UCSD-AML1 (cell line): ENCODE measurements at regions not wholly inside any gene's neighbourhood (a gene's known extent, or its start where the extent isn't known, plus 50 kb on each side); places are given as distances from the start of the nearest gene placed in this dataset.

ENCODE experiments used
- DNase-seq: peaks from one replicate; lab custom pipeline; 2025; ENCODE audit not compliant: unreplicated experiment; lab: John Stamatoyannopoulos, UW

DNA sequence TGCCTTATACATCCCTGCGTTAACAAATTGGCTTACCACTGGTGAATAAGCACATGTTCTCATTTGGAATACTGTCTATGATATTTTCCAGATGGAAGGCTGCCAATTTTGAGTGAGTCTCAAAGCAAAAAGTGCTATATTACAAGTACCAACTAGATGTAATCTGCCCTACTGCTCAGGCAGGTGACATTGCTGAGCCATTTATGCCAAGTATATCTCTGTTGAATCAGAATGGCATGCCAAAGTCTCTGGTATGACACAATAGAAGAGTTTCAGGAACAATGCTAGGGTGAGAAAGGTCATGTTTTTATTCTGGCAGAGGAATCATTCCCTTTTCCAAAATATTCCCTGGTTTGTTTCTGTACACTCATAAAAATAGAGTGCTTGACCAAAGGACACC lies 356.5 kb downstream of the CDH9 start:
- DNase-seq, result no peak

GRCh38 chr5:26674846-26675245 lies 363.5 kb downstream of the CDH9 start:
- no peak for DNase-seq

DNA sequence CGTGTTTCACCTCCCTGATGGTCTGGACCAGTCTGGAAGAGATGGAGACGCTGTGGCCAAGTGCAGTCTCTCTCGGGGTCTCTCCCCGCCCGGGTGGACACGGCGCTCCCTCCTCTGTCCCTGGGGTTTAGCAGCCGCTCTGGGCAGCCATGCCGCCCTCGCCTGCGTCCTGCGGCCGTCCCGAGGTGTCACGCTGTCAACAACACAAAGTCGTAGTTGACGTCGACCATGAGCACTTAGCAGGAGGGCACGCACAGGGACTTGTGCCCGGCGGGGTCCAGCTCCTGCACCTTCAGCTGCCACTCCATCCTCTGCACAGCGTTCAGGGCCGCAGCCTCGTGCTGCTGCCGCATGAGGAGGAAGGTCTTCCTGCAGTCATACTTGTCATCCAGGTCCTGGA lies 368.9 kb downstream of the CDH9 start:
- peak; percentile 3 for DNase-seq

GRCh38 chr5:26669031-26669430 lies 369.4 kb downstream of the CDH9 start:
- no peak for DNase-seq

DNA sequence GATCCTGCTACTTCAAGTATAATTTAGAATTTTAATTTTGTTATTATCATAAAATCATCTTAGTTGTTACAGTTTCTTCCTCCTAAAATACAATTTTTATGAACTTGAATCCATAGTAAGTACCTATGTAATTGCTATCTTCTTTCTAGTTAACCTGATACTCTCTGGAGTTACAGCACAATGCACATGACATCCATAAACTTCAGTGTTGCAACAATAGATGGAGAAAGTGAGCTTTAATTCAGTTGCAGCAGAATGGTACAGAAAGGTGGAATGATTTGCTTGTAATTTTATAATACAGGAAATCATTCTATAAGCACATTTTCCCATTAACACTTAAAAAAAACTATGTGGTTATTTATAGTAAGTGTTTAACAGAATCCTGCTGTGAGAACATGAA lies 372.0 kb downstream of the CDH9 start:
- DNase-seq, result no peak

- no peak for DNase-seq
These were observed 374.9 kb downstream of the CDH9 start for GRCh38 chr5:26663500-26663899.

GRCh38 chr5:26662806-26663360 lies 375.5 kb downstream of the CDH9 start:
- no peak for DNase-seq

GRCh38 chr5:26660116-26660515 lies 378.3 kb downstream of the CDH9 start:
- no peak for DNase-seq

GRCh38 chr5:26649000-26649399 lies 389.4 kb downstream of the CDH9 start:
- no peak for DNase-seq

DNA sequence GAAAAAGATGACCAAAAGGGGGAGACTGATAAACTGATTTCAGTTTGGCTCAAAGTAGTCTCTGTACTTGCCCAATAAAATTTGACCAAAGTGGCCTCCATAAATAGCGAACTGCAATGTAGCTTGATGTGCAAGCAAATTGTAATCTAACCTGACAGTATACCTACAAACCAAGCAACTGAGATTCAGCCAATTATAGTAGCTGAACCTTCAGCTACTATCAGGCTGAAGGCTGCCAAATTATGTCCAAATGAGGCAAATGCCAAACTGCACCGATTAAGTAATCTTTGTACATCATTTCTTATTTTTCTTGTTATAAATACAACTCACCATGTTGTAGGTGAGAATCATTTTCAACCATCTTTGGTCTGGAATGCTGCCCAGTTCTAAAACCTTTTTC lies 390.6 kb downstream of the CDH9 start:
- no peak for DNase-seq

GRCh38 chr5:26645659-26646058 lies 392.7 kb downstream of the CDH9 start:
- DNase-seq, result no peak

- no peak for DNase-seq
These were observed 396.9 kb downstream of the CDH9 start for GRCh38 chr5:26641492-26641891.

DNA sequence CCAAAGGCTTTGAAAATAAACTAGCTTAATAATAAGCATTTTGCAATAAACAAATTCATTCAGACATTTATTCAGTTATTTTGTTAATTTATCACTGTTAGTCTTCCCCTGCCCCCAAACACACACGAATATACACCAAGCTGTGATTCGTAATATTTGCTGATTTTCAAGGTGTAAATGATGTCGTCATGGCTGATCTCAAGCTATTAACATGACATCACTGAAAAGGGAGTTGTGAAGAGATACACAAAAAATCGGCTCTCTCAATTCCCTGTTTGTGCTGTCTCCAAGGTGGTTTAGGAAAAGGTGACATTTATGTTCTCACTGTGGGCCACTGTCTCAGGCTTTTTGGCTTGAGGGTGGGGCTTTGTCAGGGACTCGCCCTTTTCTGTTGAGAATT lies 413.3 kb downstream of the CDH9 start:
- no peak for DNase-seq

GRCh38 chr5:26622947-26623346 lies 415.4 kb downstream of the CDH9 start:
- DNase-seq, result no peak

DNA sequence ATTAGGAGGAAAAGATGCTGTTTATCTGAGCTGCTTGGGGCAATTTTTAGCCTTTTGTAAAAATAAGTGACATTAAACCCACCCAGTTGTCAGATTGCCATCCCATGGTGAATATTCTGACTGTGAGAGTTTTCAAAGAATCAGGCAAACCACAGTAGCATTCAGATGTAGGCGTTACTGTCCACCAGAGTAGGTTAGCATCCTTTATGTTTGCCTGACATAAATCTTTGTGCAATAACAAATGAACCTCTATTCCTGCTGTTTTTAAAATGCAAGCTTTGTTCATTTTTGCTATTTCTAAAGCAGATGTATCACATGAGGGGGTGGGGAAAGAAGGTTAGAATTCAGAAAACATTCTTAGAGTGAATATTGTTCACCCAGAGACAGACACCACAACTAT lies 427.8 kb downstream of the CDH9 start:
- no peak for DNase-seq

DNA sequence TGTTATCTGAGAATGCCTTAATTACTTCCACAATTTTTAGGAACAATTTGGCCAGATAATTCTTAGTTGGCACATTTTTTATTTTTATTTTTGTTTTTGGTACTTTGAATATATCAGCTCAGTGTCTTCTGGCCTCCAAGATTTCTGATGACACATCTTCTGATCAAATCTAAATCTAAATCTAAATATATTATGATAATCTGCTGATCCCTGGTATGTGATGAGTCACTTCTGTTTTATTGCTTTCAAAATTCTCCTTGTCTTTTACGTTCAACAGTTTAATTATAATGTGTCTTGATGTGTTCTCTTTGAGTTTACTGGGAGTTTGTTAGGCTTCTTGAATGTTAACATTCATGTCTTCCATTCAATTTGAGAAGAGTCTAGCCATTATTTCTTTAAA lies 436.8 kb downstream of the CDH9 start:
- no peak for DNase-seq

DNA sequence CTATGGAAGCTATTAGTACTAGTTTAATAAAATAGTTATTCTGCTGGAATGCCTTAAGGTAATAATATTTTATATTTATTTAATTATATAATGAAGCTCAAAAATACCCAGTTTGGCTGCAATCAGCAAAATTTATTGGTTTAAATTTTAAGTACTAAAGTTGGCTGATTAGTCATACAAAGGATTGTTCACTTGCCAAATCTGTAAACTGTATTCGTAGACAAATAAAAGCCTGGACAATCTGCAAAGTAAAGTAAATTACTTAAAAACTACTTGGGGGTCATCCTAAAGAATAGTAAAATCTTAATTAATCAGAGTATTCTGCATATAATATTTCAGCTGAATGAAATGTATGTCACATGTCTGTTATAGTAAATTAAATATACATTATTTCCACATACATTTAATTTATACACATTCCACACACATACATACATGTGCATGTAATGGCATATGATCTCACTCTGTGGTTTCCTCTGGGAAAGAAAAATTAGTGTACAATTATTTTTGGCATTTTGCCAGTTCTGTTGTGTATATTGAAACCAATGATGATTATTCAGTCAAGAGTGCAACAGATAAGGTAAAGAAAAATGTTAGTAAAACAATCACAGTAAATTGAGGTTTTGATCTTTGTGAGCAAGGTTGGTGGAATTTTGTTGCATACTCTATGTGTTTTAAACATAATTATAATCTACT lies 455.9 kb downstream of the CDH9 start:
- DNase-seq, result no peak

DNA sequence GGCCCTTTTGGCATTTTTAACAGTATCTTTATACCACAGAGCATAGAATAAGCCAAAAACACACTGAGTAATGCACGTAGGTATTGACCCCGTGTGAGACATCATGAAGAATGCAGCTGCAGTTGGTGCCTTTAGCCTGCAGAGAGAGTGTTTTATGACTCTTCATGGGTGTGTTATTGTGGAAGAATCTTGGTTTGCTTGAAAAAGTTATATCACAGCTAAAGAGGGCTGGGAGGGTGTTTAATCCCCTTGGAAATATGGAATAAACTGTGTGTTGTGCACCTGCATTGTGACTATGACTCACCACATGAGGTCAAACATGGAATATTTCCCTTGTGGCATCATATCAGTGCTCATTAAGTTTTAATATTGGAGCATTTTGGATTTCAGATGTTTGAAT lies 458.7 kb downstream of the CDH9 start:
- no peak for DNase-seq

DNA sequence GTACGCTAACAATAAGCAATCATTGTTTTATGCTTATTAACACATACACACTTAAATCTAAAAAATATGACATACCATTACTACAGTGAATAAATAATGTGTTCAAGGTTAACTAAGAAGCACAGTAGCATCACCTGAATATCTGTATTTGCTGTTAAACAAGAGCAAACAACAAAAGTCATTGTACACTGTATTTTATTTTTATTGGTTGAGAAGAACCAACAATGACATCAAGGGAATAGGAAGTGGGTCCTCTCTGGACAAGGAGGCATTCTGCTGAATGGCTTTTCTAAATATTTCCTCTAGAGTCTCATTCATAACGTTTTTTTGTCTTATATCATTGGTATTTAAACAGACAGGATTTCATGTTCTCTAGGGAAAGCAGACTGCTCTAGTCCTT lies 460.4 kb downstream of the CDH9 start:
- DNase-seq, result no peak

GRCh38 chr5:26572480-26572879 lies 465.9 kb downstream of the CDH9 start:
- DNase-seq, result no peak

- no peak for DNase-seq
These were observed 468.5 kb downstream of the CDH9 start for GRCh38 chr5:26569929-26570258.

GRCh38 chr5:26569241-26569928 lies 469.0 kb downstream of the CDH9 start:
- no peak for DNase-seq

- no peak for DNase-seq
These were observed 470.1 kb downstream of the CDH9 start for GRCh38 chr5:26568316-26568715.
